ENCODE measurements at regions not wholly inside any gene's neighbourhood (a gene's known extent, or its start where the extent isn't known, plus 50 kb on each side); places are given as distances from the start of the nearest gene placed in this dataset.

- CTCF ChIA-PET (ENCODE audit: low intra/inter-chr PET ratio), result no interaction called here
- no TSS peak for BruUV-seq (replicated peaks)
- peak; percentile 15 to 84 (median 42) for DNase-seq (ENCODE audit: extremely low read depth in 1 of 4, low spot score in 3 of 4)
- Histone ChIP-seq H3K9me1 (ENCODE audit: control insufficient read depth, insufficient read depth, low read length) (no peaks in the 10 kb centered on the region), H3K27ac (ENCODE audit: extremely low read depth, low read depth, low read length) (peak overlapping the region; percentile 78), H4K20me1 (replicated peaks; ENCODE audit: control insufficient read depth, insufficient read depth, low read length) (no peaks in the 10 kb centered on the region), H3K9me3 (replicated peaks; ENCODE audit: control insufficient read depth, insufficient read depth, low read depth, low read length) (no peaks in the 10 kb centered on the region), H2AFZ (ENCODE audit: low read depth, low read length) (peak overlapping the region; percentile 53), H3K9ac (ENCODE audit: insufficient read depth in 1 of 2, low read depth in 2 of 2, low read length in 2 of 2) (peak overlapping the region in 1 of 2 experiments; percentile 46; a peak in 1 of 4 replicates), H3K4me1 (replicated peaks in 1 of 2; ENCODE audit: control insufficient read depth in 2 of 2, insufficient read depth in 2 of 2, low read length in 2 of 2) (peaks cover 5 to 15% of the 10 kb centered on the region in 2 experiments; a peak in 4 of 5 replicates), H3K4me3 (no peak overlapping the region), H3K27me3 (ENCODE audit: control insufficient read depth in 2 of 2, insufficient read depth in 2 of 2, low read length in 2 of 2) (no peaks in the 10 kb centered on the region), H3K4me2 (ENCODE audit: insufficient read depth, low read length) (peak overlapping the region; percentile 67), H3K36me3 (ENCODE audit: control insufficient read depth, insufficient read depth, low read length) (no peaks in the 10 kb centered on the region), H3K79me2 (ENCODE audit: control insufficient read depth, insufficient read depth, low read length) (no peaks in the 10 kb centered on the region)
- intact Hi-C loops (cut with micrococcal nuclease) (loop anchor here (5.0 kb wide), 1 partner anchor 195 kb away; no protein-coding TSS in a partner anchor), in situ Hi-C loops (cut with MboI) (no loop called here)
- POLR2A ChIA-PET, result no interaction called here
- peak; percentile 97 for FAIRE-seq
- peak; percentile 95 for ATAC-seq
- WGBS (ENCODE audit: insufficient coverage, low coverage, missing lambda C conversion rate), result 0% methylated on average over 6 of the region's 6 CpGs
- peak; percentile 60 for TF ChIP-seq CBFA2T2 (conservative IDR thresholded peaks at IDR 0.05)
- no peak for TF ChIP-seq ZKSCAN3 (CRISPR knock-in tag; IDR thresholded peaks at IDR 0.05)
- TF ChIP-seq ZNF146 (CRISPR knock-in tag; IDR thresholded peaks at IDR 0.05; ENCODE audit: unreplicated experiment), result no peak
- TF ChIP-seq DACH1 (IDR thresholded peaks at IDR 0.05; ENCODE audit: partially characterized antibody), result peak; percentile 31
- TF ChIP-seq ARNT (IDR thresholded peaks at IDR 0.05), result no peak
- TF ChIP-seq HCFC1 (IDR thresholded peaks at IDR 0.05; ENCODE audit: low read depth, low read length), result no peak
- TF ChIP-seq TSC22D4 (tag; IDR thresholded peaks at IDR 0.05), result no peak
- TF ChIP-seq CEBPB (tag; IDR thresholded peaks at IDR 0.05), result no peak
- peak; percentile 62; the same call in 1 of the 2 replicates for TF ChIP-seq TAL1 (IDR thresholded peaks at IDR 0.05)
- TF ChIP-seq ATF3 (IDR thresholded peaks at IDR 0.05), result no peak; the same call in 1 of the 2 replicates
- no peak for TF ChIP-seq ATF3 (CRISPR knock-in tag; conservative IDR thresholded peaks at IDR 0.05)
- TF ChIP-seq CBX8 (IDR thresholded peaks at IDR 0.05; ENCODE audit: borderline replicate concordance, extremely low read depth, low read depth, low read length, poor library complexity, severe bottlenecking), result no peak
- TF ChIP-seq NR0B1 (IDR thresholded peaks at IDR 0.05; ENCODE audit: partially characterized antibody), result no peak
- TF ChIP-seq YBX1 (IDR thresholded peaks at IDR 0.05), result no peak
- no peak for TF ChIP-seq JUNB (CRISPR knock-in tag; conservative IDR thresholded peaks at IDR 0.05)
- no peak for TF ChIP-seq EZH2 (IDR thresholded peaks at IDR 0.05; ENCODE audit: borderline replicate concordance, low read depth, low read length)
- TF ChIP-seq ZSCAN29 (IDR thresholded peaks at IDR 0.05), result no peak
- TF ChIP-seq MYNN (IDR thresholded peaks at IDR 0.05), result 0 out of 2 replicates have a peak, but pooled peaks have one; percentile 27
- TF ChIP-seq MYNN (CRISPR knock-in tag; IDR thresholded peaks at IDR 0.05), result no peak
- no peak for TF ChIP-seq KDM4B (IDR thresholded peaks at IDR 0.05; ENCODE audit: borderline replicate concordance in 2 of 2, low read depth in 1 of 2)
- no peak for TF ChIP-seq NFXL1 (CRISPR knock-in tag; IDR thresholded peaks at IDR 0.05)
- TF ChIP-seq EP300 (IDR thresholded peaks at IDR 0.05; ENCODE audit: low read length), result peak; percentile 56; the same call in 1 of the 2 replicates
- TF ChIP-seq PML (IDR thresholded peaks at IDR 0.05; ENCODE audit: low read length), result 0 out of 2 replicates have a peak, but pooled peaks have one; percentile 38
- no peak for TF ChIP-seq ZFP30 (CRISPR knock-in tag; IDR thresholded peaks at IDR 0.05; ENCODE audit: borderline replicate concordance)
- peak in 1 of 2 experiments; percentile 61; a peak in 2 of 4 replicates for TF ChIP-seq TRIM24 (IDR thresholded peaks at IDR 0.05)
- TF ChIP-seq ARID1B (IDR thresholded peaks at IDR 0.05), result peak; percentile 83
- TF ChIP-seq ERF (CRISPR knock-in tag; IDR thresholded peaks at IDR 0.05), result no peak
These were observed 56.6 kb upstream of the MYO16 start for GRCh38 chr13:108572782-108573211.

All from K562 (cell line).